ENCODE measurements at regions not wholly inside any gene's neighbourhood (a gene's known extent, or its start where the extent isn't known, plus 50 kb on each side); places are given as distances from the start of the nearest gene placed in this dataset.

DNA sequence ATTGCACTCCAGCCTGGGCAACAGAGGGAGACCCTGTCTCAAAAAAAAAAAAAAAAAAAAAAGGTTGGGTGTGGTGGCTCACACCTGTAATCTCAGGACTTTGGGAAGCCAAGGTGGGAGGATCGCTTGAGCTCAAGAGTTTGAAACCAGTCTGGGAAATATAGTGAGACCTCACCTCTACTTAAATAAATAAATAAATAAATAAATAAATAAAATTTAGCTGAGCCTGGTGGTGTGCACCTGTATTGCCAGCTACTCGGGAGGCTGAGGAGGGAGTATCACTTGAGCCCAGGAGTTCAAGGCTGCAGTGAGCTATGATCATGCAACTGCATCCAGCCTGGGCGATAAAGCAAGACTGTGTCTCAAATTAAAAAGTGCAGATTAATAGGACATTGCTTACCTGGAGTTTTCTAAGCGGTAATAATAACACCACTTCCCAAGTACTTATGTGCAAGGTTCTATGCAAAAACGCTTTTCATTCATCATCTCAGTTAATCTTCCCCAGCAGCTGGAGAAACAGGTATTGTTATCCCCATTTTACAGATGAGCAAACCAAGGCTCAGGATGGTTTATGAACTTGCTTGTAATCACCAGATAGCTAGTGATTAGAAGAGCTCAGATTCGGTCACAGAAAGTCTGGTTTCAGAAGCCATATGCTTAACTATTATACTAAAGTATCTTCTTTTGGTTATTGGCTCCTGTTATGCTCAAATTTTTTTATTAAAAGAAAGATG lies 196.5 kb upstream of the MKLN1 start:
- Histone ChIP-seq H3K27me3 (no peaks in the 10 kb centered on the region), H3K4me1 (no peaks in the 10 kb centered on the region), H3K27ac (no peak overlapping the region), H3K9me3 (no peaks in the 10 kb centered on the region), H3K36me3 (no peaks in the 10 kb centered on the region), H3K4me3 (no peak overlapping the region)
- TF ChIP-seq POLR2A (IDR thresholded peaks at IDR 0.05) (no peak), CTCF (IDR thresholded peaks at IDR 0.05) (no peak)
- no peak for DNase-seq

DNA sequence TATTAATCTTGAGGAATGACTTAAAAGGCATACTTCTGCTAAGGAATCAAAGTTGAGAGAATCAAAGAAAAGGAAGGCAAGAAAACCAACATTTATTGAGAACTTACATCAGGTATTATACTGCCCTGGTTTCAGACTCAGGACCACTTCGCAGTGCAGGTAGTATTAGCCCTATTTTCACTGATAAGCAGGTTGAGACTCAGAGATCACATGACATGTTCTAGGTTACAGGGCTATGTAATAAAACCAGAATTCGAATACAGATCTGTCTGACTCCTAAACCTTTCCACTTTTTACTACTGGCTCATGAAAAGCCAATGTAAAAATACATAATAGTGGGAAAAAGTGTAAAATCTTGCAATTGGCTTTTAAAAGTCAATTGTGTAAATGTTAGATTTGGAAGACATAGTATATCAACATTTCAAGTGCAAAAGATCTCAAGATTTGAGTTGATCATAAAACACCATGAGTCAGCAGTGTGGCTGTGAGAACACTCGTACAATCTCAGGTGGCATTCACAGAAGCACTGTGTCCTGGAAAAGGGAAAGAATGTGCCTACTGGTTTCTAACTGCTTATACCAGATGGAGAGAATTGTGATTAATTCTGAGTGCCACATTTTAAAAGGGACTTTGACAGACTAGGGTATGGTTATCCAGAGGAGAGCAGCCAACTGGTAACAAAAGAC lies 195.8 kb upstream of the MKLN1 start:
- Histone ChIP-seq H3K27me3 (no peaks in the 10 kb centered on the region), H3K4me3 (no peak overlapping the region), H3K36me3 (no peaks in the 10 kb centered on the region), H3K27ac (no peak overlapping the region), H3K4me1 (no peaks in the 10 kb centered on the region), H3K9me3 (no peaks in the 10 kb centered on the region)
- DNase-seq, result no peak
- TF ChIP-seq CTCF (IDR thresholded peaks at IDR 0.05) (no peak), POLR2A (IDR thresholded peaks at IDR 0.05) (no peak)

- H3K9me3 ChIP-seq, result no peaks in the 10 kb centered on the region
- no peaks in the 10 kb centered on the region for H3K36me3 ChIP-seq
- no peak overlapping the region for H3K27ac ChIP-seq
- no peak for TF ChIP-seq POLR2A (IDR thresholded peaks at IDR 0.05)
- H3K27me3 ChIP-seq, result no peaks in the 10 kb centered on the region
- H3K4me1 ChIP-seq, result no peaks in the 10 kb centered on the region
- H3K4me3 ChIP-seq, result no peak overlapping the region
- DNase-seq, result no peak
Observed at GRCh38 chr7:131139462-131139861, 188.2 kb upstream of the MKLN1 start.

- Histone ChIP-seq H3K27me3 (no peaks in the 10 kb centered on the region), H3K9me3 (no peaks in the 10 kb centered on the region), H3K4me1 (no peaks in the 10 kb centered on the region), H3K27ac (no peak overlapping the region), H3K4me3 (no peak overlapping the region), H3K36me3 (no peaks in the 10 kb centered on the region)
- TF ChIP-seq CTCF (IDR thresholded peaks at IDR 0.05) (no peak), POLR2A (IDR thresholded peaks at IDR 0.05) (no peak)
- no peak for DNase-seq
Observed at GRCh38 chr7:131141443-131141967, 186.2 kb upstream of the MKLN1 start.

GRCh38 chr7:131143869-131144268 lies 183.8 kb upstream of the MKLN1 start:
- no peaks in the 10 kb centered on the region for H3K36me3 ChIP-seq
- H3K27ac ChIP-seq, result no peak overlapping the region
- no peaks in the 10 kb centered on the region for H3K27me3 ChIP-seq
- no peak overlapping the region for H3K4me3 ChIP-seq
- no peaks in the 10 kb centered on the region for H3K9me3 ChIP-seq
- no peaks in the 10 kb centered on the region for H3K4me1 ChIP-seq
- no peak for TF ChIP-seq CTCF (IDR thresholded peaks at IDR 0.05)
- no peak for TF ChIP-seq POLR2A (IDR thresholded peaks at IDR 0.05)
- DNase-seq, result no peak

DNA sequence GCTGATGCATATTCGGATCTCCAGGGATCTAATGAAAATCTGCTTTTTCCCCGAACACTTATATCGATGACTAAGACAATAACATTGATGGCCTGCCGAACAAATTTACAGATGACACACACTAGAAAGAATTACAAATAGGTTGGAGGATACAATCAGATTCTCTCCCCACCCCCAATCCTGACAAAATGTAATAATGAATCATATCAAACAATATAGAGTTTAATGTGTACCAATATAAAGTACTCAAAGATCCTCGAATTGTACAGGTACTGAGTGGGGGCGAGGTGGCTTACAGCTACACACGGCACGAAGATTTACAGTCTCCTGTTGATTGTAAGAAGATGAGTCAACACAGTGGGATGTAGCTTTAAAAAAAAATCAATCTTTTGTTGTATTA lies 182.7 kb upstream of the MKLN1 start:
- Histone ChIP-seq H3K36me3 (no peaks in the 10 kb centered on the region), H3K9me3 (no peaks in the 10 kb centered on the region), H3K27ac (no peak overlapping the region), H3K4me1 (no peaks in the 10 kb centered on the region), H3K27me3 (no peaks in the 10 kb centered on the region), H3K4me3 (no peak overlapping the region)
- no peak for DNase-seq
- no peak for TF ChIP-seq POLR2A (IDR thresholded peaks at IDR 0.05)

Measured in Peyer's patch (tissue), 4 donors.